K562 (cell line): ENCODE measurements at regions not wholly inside any gene's neighbourhood (a gene's known extent, or its start where the extent isn't known, plus 50 kb on each side); places are given as distances from the start of the nearest gene placed in this dataset.
A peak's percentile ranks its signal among the peaks of the same experiment; 100 is the strongest.

Experiments
- MAX ChIP-seq: sonication (generic); formaldehyde crosslinking; IDR thresholded peaks from 2 replicates; pipeline ENCODE4 v1.9.0; 2022; ENCODE audit warnings: mild to moderate bottlenecking, missing genetic modification reagents
- NFIC ChIP-seq: fragments of 450-650 bp; IDR thresholded peaks from 2 replicates; pipeline ENCODE4 v1.6.1; 2017; ENCODE audit warnings: mild to moderate bottlenecking, inconsistent platforms
- NUFIP1 ChIP-seq: fragments of 450-650 bp; IDR thresholded peaks from 2 replicates; pipeline ENCODE4 v1.6.1; 2018; ENCODE audit not compliant: partially characterized antibody
- SNIP1 ChIP-seq: fragments of 450-650 bp; IDR thresholded peaks from 2 replicates; pipeline ENCODE4 v1.7.1; 2017; ENCODE audit warnings: low read depth, mild to moderate bottlenecking
- TCF7L2 ChIP-seq: fragments of 150-350 bp; IDR thresholded peaks from 2 replicates; pipeline ENCODE4 v1.6.1; 2016; ENCODE audit warnings: low read depth, mild to moderate bottlenecking, low read length, moderate library complexity
- ZBTB17 ChIP-seq: fragments of 450-650 bp; formaldehyde crosslinking; IDR thresholded peaks from 2 replicates; pipeline ENCODE4 v1.4.0; 2020; ENCODE audit warnings: mild to moderate bottlenecking
- ZNF408 ChIP-seq: fragments of 250-450 bp; sonication (Bioruptor Pico); IDR thresholded peaks from 2 replicates; pipeline ENCODE4 v1.4.0; 2020; ENCODE audit warnings: low read depth, mild to moderate bottlenecking, moderate library complexity
- ZNF609 ChIP-seq: sonication (generic); formaldehyde crosslinking; IDR thresholded peaks from 2 replicates; pipeline ENCODE4 v1.8.1; 2023; ENCODE audit warnings: missing genetic modification reagents, mild to moderate bottlenecking, borderline replicate concordance
- ZNF668 ChIP-seq: fragments of 250-450 bp; sonication (Bioruptor Pico); IDR thresholded peaks from 2 replicates; pipeline ENCODE4 v1.8.0; 2022; ENCODE audit warnings: mild to moderate bottlenecking, inconsistent platforms
- TF ChIP-seq, protein P1 (sequence below), 2 experiments: fragments of 450-650 bp; formaldehyde crosslinking in 1 of 2; IDR thresholded peaks; 2 replicates each; pipeline versions ENCODE4 v1.4.0 to v1.6.1; 2014 to 2020; ENCODE audit warnings: mild to moderate bottlenecking in 2 of 2, borderline replicate concordance in 1 of 2, low read depth in 1 of 2
- TF ChIP-seq, protein P2 (sequence below), 2 experiments: fragments of 200-800 bp in 1 of 2; sonication (Bioruptor generic) in 1 of 2; sonication (generic) in 1 of 2; formaldehyde crosslinking in 1 of 2; IDR thresholded peaks in 1 of 2; conservative IDR thresholded peaks in 1 of 2; 2 replicates each; pipeline versions ENCODE4 v1.5.0 to v1.6.1; 2016 to 2020; ENCODE audit warnings: missing compliant biosample characterization in 1 of 2, missing genetic modification characterization in 1 of 2, missing genetic modification reagents in 1 of 2

- TF ChIP-seq, protein P1, sequence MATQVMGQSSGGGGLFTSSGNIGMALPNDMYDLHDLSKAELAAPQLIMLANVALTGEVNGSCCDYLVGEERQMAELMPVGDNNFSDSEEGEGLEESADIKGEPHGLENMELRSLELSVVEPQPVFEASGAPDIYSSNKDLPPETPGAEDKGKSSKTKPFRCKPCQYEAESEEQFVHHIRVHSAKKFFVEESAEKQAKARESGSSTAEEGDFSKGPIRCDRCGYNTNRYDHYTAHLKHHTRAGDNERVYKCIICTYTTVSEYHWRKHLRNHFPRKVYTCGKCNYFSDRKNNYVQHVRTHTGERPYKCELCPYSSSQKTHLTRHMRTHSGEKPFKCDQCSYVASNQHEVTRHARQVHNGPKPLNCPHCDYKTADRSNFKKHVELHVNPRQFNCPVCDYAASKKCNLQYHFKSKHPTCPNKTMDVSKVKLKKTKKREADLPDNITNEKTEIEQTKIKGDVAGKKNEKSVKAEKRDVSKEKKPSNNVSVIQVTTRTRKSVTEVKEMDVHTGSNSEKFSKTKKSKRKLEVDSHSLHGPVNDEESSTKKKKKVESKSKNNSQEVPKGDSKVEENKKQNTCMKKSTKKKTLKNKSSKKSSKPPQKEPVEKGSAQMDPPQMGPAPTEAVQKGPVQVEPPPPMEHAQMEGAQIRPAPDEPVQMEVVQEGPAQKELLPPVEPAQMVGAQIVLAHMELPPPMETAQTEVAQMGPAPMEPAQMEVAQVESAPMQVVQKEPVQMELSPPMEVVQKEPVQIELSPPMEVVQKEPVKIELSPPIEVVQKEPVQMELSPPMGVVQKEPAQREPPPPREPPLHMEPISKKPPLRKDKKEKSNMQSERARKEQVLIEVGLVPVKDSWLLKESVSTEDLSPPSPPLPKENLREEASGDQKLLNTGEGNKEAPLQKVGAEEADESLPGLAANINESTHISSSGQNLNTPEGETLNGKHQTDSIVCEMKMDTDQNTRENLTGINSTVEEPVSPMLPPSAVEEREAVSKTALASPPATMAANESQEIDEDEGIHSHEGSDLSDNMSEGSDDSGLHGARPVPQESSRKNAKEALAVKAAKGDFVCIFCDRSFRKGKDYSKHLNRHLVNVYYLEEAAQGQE (IDR thresholded peaks at IDR 0.05; ENCODE audit: borderline replicate concordance) = no peak
- TF ChIP-seq, protein P1 (CRISPR knock-in tag; IDR thresholded peaks at IDR 0.05; ENCODE audit: low read depth) = no peak
- TF ChIP-seq MAX (no peak), ZBTB17 (CRISPR knock-in tag) (0 out of 2 replicates have a peak, but pooled peaks have one; percentile 60), ZNF609 (CRISPR knock-in tag) (no peak), NUFIP1 (no peak), ZNF668 (CRISPR knock-in tag) (no peak), NFIC (no peak), ZNF408 (no peak), SNIP1 (no peak), TCF7L2 (no peak)
- TF ChIP-seq, protein P2, sequence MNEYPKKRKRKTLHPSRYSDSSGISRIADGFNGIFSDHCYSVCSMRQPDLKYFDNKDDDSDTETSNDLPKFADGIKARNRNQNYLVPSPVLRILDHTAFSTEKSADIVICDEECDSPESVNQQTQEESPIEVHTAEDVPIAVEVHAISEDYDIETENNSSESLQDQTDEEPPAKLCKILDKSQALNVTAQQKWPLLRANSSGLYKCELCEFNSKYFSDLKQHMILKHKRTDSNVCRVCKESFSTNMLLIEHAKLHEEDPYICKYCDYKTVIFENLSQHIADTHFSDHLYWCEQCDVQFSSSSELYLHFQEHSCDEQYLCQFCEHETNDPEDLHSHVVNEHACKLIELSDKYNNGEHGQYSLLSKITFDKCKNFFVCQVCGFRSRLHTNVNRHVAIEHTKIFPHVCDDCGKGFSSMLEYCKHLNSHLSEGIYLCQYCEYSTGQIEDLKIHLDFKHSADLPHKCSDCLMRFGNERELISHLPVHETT (CRISPR knock-in tag; conservative IDR thresholded peaks at IDR 0.05 in 1 of 2, IDR thresholded peaks at IDR 0.05 in 1 of 2) = no peak
These were observed 198.8 kb upstream of the CIBAR2 start (continued) for GRCh38 chr16:85310868-85311585.
